ENCODE measurements at regions not wholly inside any gene's neighbourhood (a gene's known extent, or its start where the extent isn't known, plus 50 kb on each side); places are given as distances from the start of the nearest gene placed in this dataset.
A peak's percentile ranks its signal among the peaks of the same experiment; 100 is the strongest.

- DNase-seq (ENCODE audit: extremely low read depth, low read depth): no peak
- H3K4me3 ChIP-seq (replicated peaks; ENCODE audit: low read depth, low read length): no peak overlapping the region
- no peak for TF ChIP-seq CTCF (IDR thresholded peaks at IDR 0.05; ENCODE audit: low read depth, low read length, missing control alignments)
Measured at GRCh38 chr14:58878439-58879139, 240.8 kb downstream of the DACT1 start.

GRCh38 chr14:58881433-58881832 is 243.7 kb downstream of the DACT1 start:
- no peak for DNase-seq (ENCODE audit: extremely low read depth, low read depth)
- no peak for TF ChIP-seq CTCF (IDR thresholded peaks at IDR 0.05; ENCODE audit: low read depth, low read length, missing control alignments)
- no peak overlapping the region for H3K4me3 ChIP-seq (replicated peaks; ENCODE audit: low read depth, low read length)

GRCh38 chr14:58882577-58883018 is 244.8 kb downstream of the DACT1 start:
- no peak overlapping the region for H3K4me3 ChIP-seq (replicated peaks; ENCODE audit: low read depth, low read length)
- no peak for DNase-seq (ENCODE audit: extremely low read depth, low read depth)
- no peak for TF ChIP-seq CTCF (IDR thresholded peaks at IDR 0.05; ENCODE audit: low read depth, low read length, missing control alignments)

GRCh38 chr14:58884442-58884841 is 246.7 kb downstream of the DACT1 start:
- DNase-seq (ENCODE audit: extremely low read depth, low read depth): no peak
- no peak overlapping the region for H3K4me3 ChIP-seq (replicated peaks; ENCODE audit: low read depth, low read length)
- TF ChIP-seq CTCF (IDR thresholded peaks at IDR 0.05; ENCODE audit: low read depth, low read length, missing control alignments): peak; percentile 11

GRCh38 chr14:58887931-58888330 is 250.2 kb downstream of the DACT1 start:
- no peak overlapping the region for H3K4me3 ChIP-seq (replicated peaks; ENCODE audit: low read depth, low read length)
- no peak for DNase-seq (ENCODE audit: extremely low read depth, low read depth)
- TF ChIP-seq CTCF (IDR thresholded peaks at IDR 0.05; ENCODE audit: low read depth, low read length, missing control alignments): no peak

- peak; percentile 44 for DNase-seq (ENCODE audit: extremely low read depth, low read depth)
- no peak overlapping the region for H3K4me3 ChIP-seq (replicated peaks; ENCODE audit: low read depth, low read length)
- TF ChIP-seq CTCF (IDR thresholded peaks at IDR 0.05; ENCODE audit: low read depth, low read length, missing control alignments): no peak
Measured at GRCh38 chr14:58898655-58899316, 261.0 kb downstream of the DACT1 start.
